Peyer's patch (tissue), 4 donors: ENCODE measurements at regions not wholly inside any gene's neighbourhood (a gene's known extent, or its start where the extent isn't known, plus 50 kb on each side); places are given as distances from the start of the nearest gene placed in this dataset.
A peak's percentile ranks its signal among the peaks of the same experiment; 100 is the strongest.

Experiments
- DNase-seq, 3 donors: peaks; one replicate each; pipeline ENCODE4 v3.0.0-alpha.2; 2017 to 2019
- H3K27ac ChIP-seq, 4 donors: fragments of 200-600 bp; sonication (generic); one replicate each; pipeline ENCODE4 v1.5.1; 2016 to 2019
- H3K27me3 ChIP-seq, 2 donors: fragments of 200-600 bp; sonication (generic); one replicate each; pipeline ENCODE4 v1.5.1; 2019
- H3K36me3 ChIP-seq, 3 donors: fragments of 200-600 bp; sonication (generic); one replicate each; pipeline ENCODE4 v1.5.1; 2016 to 2019
- H3K4me1 ChIP-seq, 4 donors: fragments of 200-600 bp; sonication (generic); one replicate each; pipeline ENCODE4 v1.5.1; 2016 to 2019
- H3K4me3 ChIP-seq, 4 donors: fragments of 200-600 bp; sonication (generic); 1 replicate in 3 of 4; 2 replicates in 1 of 4; pipeline ENCODE4 v1.5.1; 2016 to 2019; ENCODE audit warnings: mild to moderate bottlenecking in 1 of 4
- H3K9me3 ChIP-seq, 4 donors: fragments of 200-600 bp; sonication (generic); one replicate each; pipeline ENCODE4 v1.5.1; 2016 to 2019; ENCODE audit warnings: mild to moderate bottlenecking in 1 of 4
- CTCF ChIP-seq, 6 experiments: fragments of 450-650 bp in 4 of 6; fragments of 200-600 bp in 2 of 6; sonication (generic) in 1 of 6; IDR thresholded peaks; one replicate each; pipeline ENCODE4 v1.5.1; 2017 to 2019; ENCODE audit warnings: antibody characterized with exemption in 6 of 6, mild to moderate bottlenecking in 3 of 6, moderate library complexity in 1 of 6
- POLR2A ChIP-seq, 2 donors: fragments of 450-650 bp; IDR thresholded peaks; one replicate each; pipeline ENCODE4 v1.5.1; 2017; ENCODE audit warnings: antibody characterized with exemption in 2 of 2, mild to moderate bottlenecking in 2 of 2, moderate library complexity in 2 of 2

GRCh38 chr4:153146961-153147360 is 57.3 kb upstream of the TRIM2 start:
- H3K36me3 ChIP-seq, result no peaks in the 10 kb centered on the region
- no peaks in the 10 kb centered on the region for H3K9me3 ChIP-seq
- no peak overlapping the region for H3K4me3 ChIP-seq
- peaks cover 0 to 11% (median 2%) of the 10 kb centered on the region in 4 donors for H3K4me1 ChIP-seq
- no peak for DNase-seq
- no peak for TF ChIP-seq POLR2A (IDR thresholded peaks at IDR 0.05)
- TF ChIP-seq CTCF (IDR thresholded peaks at IDR 0.05), result no peak
- H3K27me3 ChIP-seq, result no peaks in the 10 kb centered on the region
- H3K27ac ChIP-seq, result no peak overlapping the region

DNA sequence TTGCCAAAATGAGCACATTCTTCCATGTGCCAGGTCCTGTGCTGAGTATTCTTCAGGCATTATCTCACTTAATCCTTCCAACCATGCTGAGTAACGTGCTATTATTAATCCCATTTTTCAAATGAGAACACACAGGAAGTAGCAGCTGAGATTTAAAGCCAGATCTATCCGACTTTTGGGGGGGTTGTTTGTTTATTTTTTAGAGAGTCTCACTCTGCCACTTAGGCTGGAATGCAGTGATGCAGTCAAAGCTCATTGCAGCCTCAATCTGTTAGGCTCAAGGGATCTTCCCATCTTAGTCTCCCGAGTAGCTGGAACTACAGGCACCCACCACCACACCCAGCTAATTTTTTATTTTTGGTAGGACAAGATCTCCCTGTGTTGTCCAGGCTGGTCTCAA is 55.5 kb upstream of the TRIM2 start:
- no peak for TF ChIP-seq POLR2A (IDR thresholded peaks at IDR 0.05)
- no peak for TF ChIP-seq CTCF (IDR thresholded peaks at IDR 0.05)

DNA sequence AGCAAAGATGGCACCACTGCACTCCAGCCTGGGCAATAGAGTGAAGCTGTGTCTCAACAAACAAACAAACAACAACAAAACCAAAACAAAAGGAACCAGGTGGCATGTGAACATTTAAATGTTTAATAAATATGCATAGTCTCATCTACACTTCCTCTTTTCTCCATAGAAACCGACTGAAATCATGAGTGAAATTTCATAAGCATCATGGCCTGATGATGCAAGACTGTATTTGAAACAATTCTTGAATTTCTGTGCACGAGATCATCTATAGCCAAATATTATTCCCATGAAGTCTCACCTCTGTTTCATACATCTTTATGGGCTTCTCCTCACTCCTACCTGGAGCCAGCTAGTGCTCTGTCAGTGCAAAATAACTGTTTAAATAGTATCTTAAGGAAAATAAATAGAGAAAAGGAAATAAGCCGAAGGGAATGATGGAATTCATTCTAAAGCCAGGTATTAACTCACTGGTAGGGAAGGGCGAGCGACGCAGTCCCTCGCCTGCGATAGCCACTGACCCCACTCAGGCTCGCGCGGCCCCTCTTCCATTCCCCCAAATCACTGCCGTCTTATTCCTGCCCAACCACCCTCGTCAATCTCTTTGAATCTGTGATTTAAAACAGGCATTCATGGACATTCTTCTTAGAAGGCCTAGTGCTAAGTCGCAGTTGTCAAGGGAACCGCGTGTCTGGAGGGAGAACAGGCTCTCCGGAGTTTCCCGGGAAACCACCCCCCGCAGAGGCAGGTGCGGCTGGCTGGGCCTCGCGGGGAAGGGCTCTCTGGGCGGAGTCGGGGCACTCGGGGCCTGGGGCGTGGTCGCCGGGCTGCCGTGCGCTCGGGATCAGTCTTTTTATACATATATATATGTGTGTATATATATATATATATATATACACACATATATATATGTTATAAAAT is 52.4 kb upstream of the TRIM2 start:
- Histone ChIP-seq H3K9me3 (no peaks in the 10 kb centered on the region), H3K36me3 (no peaks in the 10 kb centered on the region), H3K4me3 (peak overlapping the region in 2 of 4 donors; percentile 54 to 68), H3K27me3 (no peaks in the 10 kb centered on the region), H3K4me1 (peaks cover 0 to 23% (median 17%) of the 10 kb centered on the region in 4 donors), H3K27ac (no peak overlapping the region)
- TF ChIP-seq POLR2A (IDR thresholded peaks at IDR 0.05) (no peak), CTCF (IDR thresholded peaks at IDR 0.05) (no peak)
- peak in 2 of 3 donors; percentile 68 to 78 for DNase-seq

More for the DNA sequence above, 55.5 kb upstream of the TRIM2 start:
- no peaks in the 10 kb centered on the region for H3K36me3 ChIP-seq
- no peak overlapping the region for H3K4me3 ChIP-seq
- H3K4me1 ChIP-seq, result peaks cover 0 to 20% (median 14%) of the 10 kb centered on the region in 4 donors
- H3K27ac ChIP-seq, result no peak overlapping the region
- no peak for DNase-seq
- H3K27me3 ChIP-seq, result no peaks in the 10 kb centered on the region
- H3K9me3 ChIP-seq, result no peaks in the 10 kb centered on the region

DNA sequence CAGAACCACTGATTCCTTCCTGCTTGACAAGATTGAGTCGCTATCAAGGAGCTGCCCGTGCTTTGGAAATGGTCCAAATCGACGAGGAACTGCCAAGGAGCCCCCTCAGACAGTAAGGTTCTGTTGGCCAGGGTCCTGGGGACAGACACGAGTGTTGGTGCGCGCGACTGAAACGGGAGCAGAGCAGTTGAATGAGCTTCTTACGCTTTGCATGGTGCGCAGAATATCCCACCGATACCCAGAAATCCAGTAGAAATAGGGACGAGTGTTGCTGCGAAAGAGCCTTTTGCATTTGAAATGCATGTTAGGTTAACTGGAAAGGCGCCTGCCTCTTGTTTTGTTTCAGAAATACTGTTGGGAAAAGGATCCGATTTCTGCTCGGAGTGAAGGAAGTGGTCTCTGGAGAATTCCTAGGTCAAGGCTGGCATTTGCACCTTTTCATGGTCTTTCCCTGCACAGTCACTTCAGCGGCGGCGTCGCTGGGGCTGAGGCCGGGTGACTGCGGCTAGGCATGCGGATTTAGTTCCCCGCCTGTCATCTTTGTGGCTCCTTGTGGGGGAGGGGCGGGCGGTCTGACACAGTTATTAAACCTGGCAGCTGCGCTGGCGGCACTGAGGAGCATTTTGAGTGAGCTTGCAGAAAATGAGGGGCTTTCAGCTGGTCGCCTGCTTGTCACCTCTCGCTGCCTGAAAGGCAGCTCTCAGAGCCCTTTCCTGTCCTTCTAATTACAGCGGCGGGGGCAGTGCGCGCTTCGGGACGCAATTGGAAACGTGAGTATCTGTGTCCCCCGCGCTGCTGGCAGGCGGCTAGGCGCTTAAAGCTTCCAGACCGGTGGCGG is 51.5 kb upstream of the TRIM2 start:
- no peaks in the 10 kb centered on the region for H3K36me3 ChIP-seq
- TF ChIP-seq CTCF (IDR thresholded peaks at IDR 0.05), result no peak
- H3K27ac ChIP-seq, result peak overlapping the region; percentile 14 to 53 (median 26)
- H3K27me3 ChIP-seq, result no peaks in the 10 kb centered on the region
- H3K9me3 ChIP-seq, result no peaks in the 10 kb centered on the region
- peak overlapping the region; percentile 37 to 68 (median 56) for H3K4me3 ChIP-seq
- DNase-seq, result peak; percentile 19 to 68 (median 65)
- peaks cover 0 to 23% (median 17%) of the 10 kb centered on the region in 4 donors for H3K4me1 ChIP-seq

- Histone ChIP-seq H3K27me3 (no peaks in the 10 kb centered on the region), H3K4me3 (peak overlapping the region; percentile 37 to 68 (median 56)), H3K36me3 (no peaks in the 10 kb centered on the region), H3K27ac (peak overlapping the region; percentile 14 to 53 (median 26)), H3K9me3 (no peaks in the 10 kb centered on the region), H3K4me1 (peaks cover 0 to 23% (median 17%) of the 10 kb centered on the region in 4 donors)
- TF ChIP-seq CTCF (IDR thresholded peaks at IDR 0.05), result peak in 2 of 6 experiments; percentile 16 to 34
- no peak for TF ChIP-seq POLR2A (IDR thresholded peaks at IDR 0.05)
- peak; percentile 28 to 77 (median 72) for DNase-seq
These were observed 50.8 kb upstream of the TRIM2 start for GRCh38 chr4:153153339-153153871.
